Adrenal gland (tissue), 9 donors: ENCODE measurements at regions not wholly inside any gene's neighbourhood (a gene's known extent, or its start where the extent isn't known, plus 50 kb on each side); places are given as distances from the start of the nearest gene placed in this dataset.
A peak's percentile ranks its signal among the peaks of the same experiment; 100 is the strongest.

ENCODE experiments used
- DNase-seq, 7 donors: peaks; one replicate each; pipeline ENCODE4 v3.0.0-alpha.2; 2019 to 2020
- H3K27ac ChIP-seq, 5 donors: fragments of 200-600 bp; sonication (generic) in 4 of 5; 1 replicate in 3 of 5; 2 replicates in 2 of 5; pipeline versions ENCODE4 v1.5.1 to v1.8.0; 2016 to 2020; ENCODE audit warnings: mild to moderate bottlenecking in 1 of 5
- H3K27me3 ChIP-seq: fragments of 200-600 bp; 2 replicates; pipeline ENCODE4 v1.8.0; 2021
- H3K36me3 ChIP-seq, 2 donors: fragments of 200-600 bp; replicated peaks in 1 of 2; 1 replicate in 1 of 2; 2 replicates in 1 of 2; pipeline versions ENCODE4 v1.5.1 to v1.8.0; 2018 to 2022
- H3K4me1 ChIP-seq, 2 donors: fragments of 200-600 bp; replicated peaks in 1 of 2; 1 replicate in 1 of 2; 2 replicates in 1 of 2; pipeline versions ENCODE4 v1.5.1 to v1.8.0; 2018 to 2021
- H3K4me3 ChIP-seq, 4 donors: fragments of 200-600 bp; sonication (generic) in 3 of 4; one replicate each; pipeline ENCODE4 v1.5.1; 2016 to 2018
- H3K9me3 ChIP-seq, 3 donors: fragments of 200-600 bp; sonication (generic) in 1 of 3; replicated peaks in 1 of 3; 1 replicate in 2 of 3; 2 replicates in 1 of 3; pipeline versions ENCODE4 v1.5.1 to v1.8.0; 2016 to 2021
- POLR2A ChIP-seq, 2 donors: fragments of 450-650 bp; IDR thresholded peaks; one replicate each; pipeline ENCODE4 v1.6.1; 2017; ENCODE audit warnings: antibody characterized with exemption in 2 of 2, mild to moderate bottlenecking in 2 of 2, moderate library complexity in 1 of 2
- WGBS, 4 donors: extraction: QIAGEN DNeasy Blood & Tissue Kit in 2 of 4; methylation state at CpG; one replicate each; pipeline versions ENCODE4 v1.1.5 to v1.1.7; 2013 to 2017; 5-methylcytosine and 5-hydroxymethylcytosine counted together
- intact Hi-C, 2 donors: fragments of 100-400 bp; cut with DNase I; formaldehyde crosslinking; loops; one replicate each; pipeline versions ENCODE4 v1.14.1 to v1.15.0; 2022 to 2023
- TF ChIP-seq, protein P1 (sequence below), 6 experiments: fragments of 450-650 bp in 4 of 6; fragments of 200-600 bp in 2 of 6; sonication (generic) in 1 of 6; IDR thresholded peaks; 1 replicate in 5 of 6; 2 replicates in 1 of 6; pipeline versions ENCODE4 v1.5.1 to v1.8.0; 2016 to 2021; ENCODE audit warnings: antibody characterized with exemption in 6 of 6, mild to moderate bottlenecking in 2 of 6, moderate library complexity in 1 of 6
- donor health status: healthy with polysubstance abuse.
- donor health status: Bipolar disorder and iron deficiency.
- donor health status: DM: yes; HTN: yes; CAD: no.
- donor health status: DM: no; HTN: no; CAD: no.
- donor health status: DM: no; HTN: no; CAD: no.

DNA sequence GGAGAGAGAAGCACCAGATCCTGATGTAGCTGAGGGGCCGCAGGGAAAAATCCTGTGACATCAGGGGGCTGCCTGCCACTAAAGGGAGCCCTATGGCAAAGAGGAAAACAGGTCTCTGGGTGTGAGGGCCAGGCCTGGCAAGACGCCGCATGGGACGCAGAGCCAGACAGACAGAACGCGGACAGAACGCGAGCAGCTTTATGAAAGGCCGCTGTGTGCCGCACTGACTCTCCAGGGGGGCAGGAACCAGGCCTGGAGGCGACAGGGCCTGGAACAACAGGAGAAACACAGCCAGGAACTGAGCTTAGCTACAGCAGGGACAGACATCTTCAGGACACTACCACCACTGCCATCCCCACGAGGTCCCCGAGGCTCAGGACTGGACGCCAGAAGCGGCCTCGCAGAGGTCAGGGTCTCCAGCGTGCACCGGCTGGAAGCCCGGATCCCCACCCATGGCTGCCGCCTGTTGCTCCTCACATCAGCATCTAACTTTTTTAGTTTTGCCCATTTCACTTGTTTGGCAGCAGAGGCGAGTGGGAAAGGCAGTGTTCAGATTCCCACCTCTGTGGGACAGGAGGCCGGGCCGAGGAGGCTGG is 131.6 kb downstream of the VAPA start:
- Histone ChIP-seq H3K4me3 (no peak overlapping the region), H3K27me3 (no peaks in the 10 kb centered on the region), H3K27ac (no peak overlapping the region), H3K4me1 (no peaks in the 10 kb centered on the region), H3K36me3 (no peaks in the 10 kb centered on the region), H3K9me3 (peaks cover 0 to 17% (median 0%) of the 10 kb centered on the region in 3 donors)
- no peak for TF ChIP-seq POLR2A (IDR thresholded peaks at IDR 0.05)
- TF ChIP-seq, protein P1, sequence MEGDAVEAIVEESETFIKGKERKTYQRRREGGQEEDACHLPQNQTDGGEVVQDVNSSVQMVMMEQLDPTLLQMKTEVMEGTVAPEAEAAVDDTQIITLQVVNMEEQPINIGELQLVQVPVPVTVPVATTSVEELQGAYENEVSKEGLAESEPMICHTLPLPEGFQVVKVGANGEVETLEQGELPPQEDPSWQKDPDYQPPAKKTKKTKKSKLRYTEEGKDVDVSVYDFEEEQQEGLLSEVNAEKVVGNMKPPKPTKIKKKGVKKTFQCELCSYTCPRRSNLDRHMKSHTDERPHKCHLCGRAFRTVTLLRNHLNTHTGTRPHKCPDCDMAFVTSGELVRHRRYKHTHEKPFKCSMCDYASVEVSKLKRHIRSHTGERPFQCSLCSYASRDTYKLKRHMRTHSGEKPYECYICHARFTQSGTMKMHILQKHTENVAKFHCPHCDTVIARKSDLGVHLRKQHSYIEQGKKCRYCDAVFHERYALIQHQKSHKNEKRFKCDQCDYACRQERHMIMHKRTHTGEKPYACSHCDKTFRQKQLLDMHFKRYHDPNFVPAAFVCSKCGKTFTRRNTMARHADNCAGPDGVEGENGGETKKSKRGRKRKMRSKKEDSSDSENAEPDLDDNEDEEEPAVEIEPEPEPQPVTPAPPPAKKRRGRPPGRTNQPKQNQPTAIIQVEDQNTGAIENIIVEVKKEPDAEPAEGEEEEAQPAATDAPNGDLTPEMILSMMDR (IDR thresholded peaks at IDR 0.05): no peak
- intact Hi-C loops: no loop called here
- 91 to 94% (median 92%) methylated on average over 20 to 23 of the region's 23 CpGs for WGBS, 4 donors
- DNase-seq: peak in 1 of 7 donors; percentile 52

DNA sequence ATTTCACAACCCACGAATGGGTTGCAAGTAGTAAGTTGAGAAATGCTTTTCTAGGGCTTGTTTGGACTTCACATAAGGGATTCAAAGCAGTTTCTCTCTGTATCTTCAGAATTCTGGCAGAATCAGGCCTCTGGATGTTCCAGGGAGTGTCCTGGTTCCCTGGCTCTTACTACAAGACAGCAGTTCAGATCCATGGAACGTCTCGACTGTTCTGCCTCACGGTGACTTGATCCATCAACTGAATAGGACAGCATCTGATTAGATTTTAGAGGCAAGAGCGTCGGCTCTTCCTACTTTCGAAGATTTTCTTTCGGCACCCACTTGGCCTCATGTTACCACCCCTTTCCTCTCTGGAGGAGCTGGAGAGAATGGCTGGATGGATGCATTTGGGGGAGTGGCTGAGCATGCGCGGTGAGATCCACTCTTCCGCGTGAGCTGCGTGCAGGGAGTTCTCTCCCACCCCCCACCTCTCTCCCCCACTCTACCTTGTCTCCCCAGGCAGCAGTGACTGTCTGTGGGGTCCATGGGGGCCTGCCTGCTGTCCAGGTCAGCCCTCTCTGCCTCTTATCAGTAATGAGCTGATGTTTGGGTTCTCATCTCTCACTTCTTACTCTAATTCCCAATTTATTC is 132.5 kb downstream of the VAPA start:
- 90 to 95% (median 93%) methylated on average over 13 of the region's 13 CpGs for WGBS, 4 donors
- peak in 1 of 7 donors; percentile 20 for DNase-seq
- no peaks in the 10 kb centered on the region for H3K4me1 ChIP-seq

DNA sequence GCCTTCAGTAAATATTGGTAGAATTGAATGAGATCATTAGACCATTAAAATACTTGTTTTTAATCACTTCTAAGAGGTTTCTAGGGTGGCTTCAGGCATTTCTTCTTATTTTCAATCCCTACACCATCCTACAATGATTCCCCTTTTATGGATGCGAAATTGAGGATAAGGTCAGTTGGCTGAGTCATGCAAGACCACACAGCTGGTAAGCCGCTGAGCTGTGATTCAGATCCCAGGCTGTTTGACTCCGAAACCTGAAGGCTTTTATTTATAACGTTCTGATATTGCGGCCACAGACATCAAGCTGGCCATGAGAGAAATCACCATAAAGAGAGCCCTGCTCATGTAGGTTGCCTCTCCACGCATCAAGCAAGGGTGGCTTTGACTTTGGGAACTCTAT is 133.4 kb downstream of the VAPA start:
- H3K9me3 ChIP-seq: peaks cover 0 to 13% (median 0%) of the 10 kb centered on the region in 3 donors
- H3K27me3 ChIP-seq: no peaks in the 10 kb centered on the region
- no peaks in the 10 kb centered on the region for H3K4me1 ChIP-seq
- intact Hi-C loops: no loop called here
- WGBS, 4 donors: 46 to 72% (median 64%) methylated on average over 6 of the region's 6 CpGs
- peak in 1 of 7 donors; percentile 23 for DNase-seq
- no peak overlapping the region for H3K27ac ChIP-seq
- no peak overlapping the region for H3K4me3 ChIP-seq
- TF ChIP-seq, protein P1 (IDR thresholded peaks at IDR 0.05): no peak
- no peak for TF ChIP-seq POLR2A (IDR thresholded peaks at IDR 0.05)
- no peaks in the 10 kb centered on the region for H3K36me3 ChIP-seq

More for the DNA sequence above, 132.5 kb downstream of the VAPA start:
- Histone ChIP-seq H3K4me3 (no peak overlapping the region), H3K9me3 (peaks cover 0 to 17% (median 0%) of the 10 kb centered on the region in 3 donors), H3K27ac (no peak overlapping the region), H3K27me3 (no peaks in the 10 kb centered on the region), H3K36me3 (no peaks in the 10 kb centered on the region)
- no peak for TF ChIP-seq POLR2A (IDR thresholded peaks at IDR 0.05)
- TF ChIP-seq, protein P1 (IDR thresholded peaks at IDR 0.05): no peak
- intact Hi-C loops: no loop called here

DNA sequence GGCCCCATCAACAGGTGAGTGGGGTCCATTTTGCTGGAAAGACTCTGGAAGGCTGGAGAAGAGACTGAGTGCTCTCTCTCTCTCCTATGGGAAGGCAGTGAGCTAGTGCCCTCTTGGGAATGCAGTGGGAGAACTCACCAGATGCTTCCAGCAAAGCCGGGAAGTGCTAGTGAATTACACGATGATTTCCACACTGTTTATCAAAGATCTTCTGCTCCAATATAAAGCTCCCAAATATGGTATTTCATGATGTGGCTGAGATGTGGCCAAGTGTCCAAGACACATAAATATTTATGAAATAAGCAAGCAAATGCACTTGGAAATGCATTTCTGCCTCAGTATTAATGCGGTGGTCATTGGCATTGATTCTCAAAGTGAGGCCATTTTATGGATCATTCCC is 135.9 kb downstream of the VAPA start:
- no peaks in the 10 kb centered on the region for H3K27me3 ChIP-seq
- WGBS, 4 donors: 64 to 84% (median 75%) methylated on average over 3 of the region's 3 CpGs
- peak in 1 of 7 donors; percentile 33 for DNase-seq
- no peaks in the 10 kb centered on the region for H3K4me1 ChIP-seq
- H3K36me3 ChIP-seq: no peaks in the 10 kb centered on the region
- no peak overlapping the region for H3K27ac ChIP-seq
- intact Hi-C loops: no loop called here
- no peaks in the 10 kb centered on the region for H3K9me3 ChIP-seq
- no peak overlapping the region for H3K4me3 ChIP-seq
- TF ChIP-seq, protein P1 (IDR thresholded peaks at IDR 0.05): no peak
- TF ChIP-seq POLR2A (IDR thresholded peaks at IDR 0.05): no peak
